ENCODE measurements at regions not wholly inside any gene's neighbourhood (a gene's known extent, or its start where the extent isn't known, plus 50 kb on each side); places are given as distances from the start of the nearest gene placed in this dataset.

DNA sequence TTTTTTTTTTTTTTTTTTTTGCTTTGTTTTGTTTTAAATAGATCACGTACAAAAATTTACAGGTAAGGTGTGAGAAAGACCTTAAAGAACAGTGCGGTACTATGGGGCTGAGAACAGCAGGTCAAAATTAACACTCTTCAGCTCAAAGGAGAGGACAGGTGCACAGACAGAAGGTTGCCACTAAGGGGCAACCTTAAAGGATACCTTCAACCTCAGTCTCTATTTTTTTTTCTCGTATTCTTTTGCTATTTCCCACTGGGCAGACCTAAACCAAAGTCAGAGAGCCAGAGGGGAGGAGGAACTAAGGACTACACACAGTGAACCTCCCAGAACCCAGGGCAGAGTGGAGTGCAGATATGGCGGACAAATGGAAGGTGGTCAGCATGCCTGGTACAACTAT lies 1984.3 kb upstream of the IGFBP7 start:
- TF ChIP-seq, protein P1, sequence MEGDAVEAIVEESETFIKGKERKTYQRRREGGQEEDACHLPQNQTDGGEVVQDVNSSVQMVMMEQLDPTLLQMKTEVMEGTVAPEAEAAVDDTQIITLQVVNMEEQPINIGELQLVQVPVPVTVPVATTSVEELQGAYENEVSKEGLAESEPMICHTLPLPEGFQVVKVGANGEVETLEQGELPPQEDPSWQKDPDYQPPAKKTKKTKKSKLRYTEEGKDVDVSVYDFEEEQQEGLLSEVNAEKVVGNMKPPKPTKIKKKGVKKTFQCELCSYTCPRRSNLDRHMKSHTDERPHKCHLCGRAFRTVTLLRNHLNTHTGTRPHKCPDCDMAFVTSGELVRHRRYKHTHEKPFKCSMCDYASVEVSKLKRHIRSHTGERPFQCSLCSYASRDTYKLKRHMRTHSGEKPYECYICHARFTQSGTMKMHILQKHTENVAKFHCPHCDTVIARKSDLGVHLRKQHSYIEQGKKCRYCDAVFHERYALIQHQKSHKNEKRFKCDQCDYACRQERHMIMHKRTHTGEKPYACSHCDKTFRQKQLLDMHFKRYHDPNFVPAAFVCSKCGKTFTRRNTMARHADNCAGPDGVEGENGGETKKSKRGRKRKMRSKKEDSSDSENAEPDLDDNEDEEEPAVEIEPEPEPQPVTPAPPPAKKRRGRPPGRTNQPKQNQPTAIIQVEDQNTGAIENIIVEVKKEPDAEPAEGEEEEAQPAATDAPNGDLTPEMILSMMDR (IDR thresholded peaks at IDR 0.05; ENCODE audit: insufficient read depth, low read depth, low read length), result no peak
- no peak for TF ChIP-seq EZH2 (IDR thresholded peaks at IDR 0.05; ENCODE audit: insufficient read depth, low read length)

Data from astrocyte (in vitro differentiated cells and primary cell).